Hepatocyte (in vitro differentiated cells): ENCODE measurements at regions not wholly inside any gene's neighbourhood (a gene's known extent, or its start where the extent isn't known, plus 50 kb on each side); places are given as distances from the start of the nearest gene placed in this dataset.

Source experiments
- EZH2 ChIP-seq: fragments of 200-600 bp; sonication (generic); IDR thresholded peaks from 2 replicates; pipeline ENCODE4 v1.6.1; 2016; ENCODE audit warnings: antibody characterized with exemption, mild to moderate bottlenecking, borderline replicate concordance
- EZH2phosphoT487 ChIP-seq: fragments of 200-600 bp; sonication (generic); IDR thresholded peaks from one replicate; pipeline ENCODE4 v1.6.1; 2018; ENCODE audit warnings: antibody characterized with exemption, mild to moderate bottlenecking, low read depth, moderate library complexity; ENCODE audit not compliant: unreplicated experiment, severe bottlenecking
- TF ChIP-seq, protein P1 (sequence below): fragments of 200-600 bp; sonication (generic); IDR thresholded peaks from 2 replicates; pipeline ENCODE4 v1.5.1; 2016; ENCODE audit warnings: antibody characterized with exemption, mild to moderate bottlenecking; ENCODE audit not compliant: poor library complexity

DNA sequence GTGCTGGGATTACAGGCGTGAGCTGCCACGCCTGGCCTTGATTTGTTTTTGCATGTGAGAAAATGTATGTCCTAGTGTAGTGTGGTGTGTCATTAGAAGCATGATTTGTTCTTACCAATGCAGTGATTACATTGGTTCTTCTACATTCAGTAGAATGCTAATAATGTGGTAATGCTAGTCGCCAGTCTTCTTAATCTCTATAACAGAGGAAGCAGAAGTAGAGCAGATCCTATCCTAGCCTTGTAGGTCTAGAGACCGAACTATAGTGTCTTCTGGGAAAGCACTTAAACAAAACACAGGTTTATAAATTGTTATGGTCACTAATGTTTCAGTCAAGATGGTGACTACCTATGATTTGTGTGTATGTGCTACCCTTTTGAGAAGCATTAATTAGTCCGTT, 197.5 kb upstream of the DMRT1 start:
- TF ChIP-seq, protein P1, sequence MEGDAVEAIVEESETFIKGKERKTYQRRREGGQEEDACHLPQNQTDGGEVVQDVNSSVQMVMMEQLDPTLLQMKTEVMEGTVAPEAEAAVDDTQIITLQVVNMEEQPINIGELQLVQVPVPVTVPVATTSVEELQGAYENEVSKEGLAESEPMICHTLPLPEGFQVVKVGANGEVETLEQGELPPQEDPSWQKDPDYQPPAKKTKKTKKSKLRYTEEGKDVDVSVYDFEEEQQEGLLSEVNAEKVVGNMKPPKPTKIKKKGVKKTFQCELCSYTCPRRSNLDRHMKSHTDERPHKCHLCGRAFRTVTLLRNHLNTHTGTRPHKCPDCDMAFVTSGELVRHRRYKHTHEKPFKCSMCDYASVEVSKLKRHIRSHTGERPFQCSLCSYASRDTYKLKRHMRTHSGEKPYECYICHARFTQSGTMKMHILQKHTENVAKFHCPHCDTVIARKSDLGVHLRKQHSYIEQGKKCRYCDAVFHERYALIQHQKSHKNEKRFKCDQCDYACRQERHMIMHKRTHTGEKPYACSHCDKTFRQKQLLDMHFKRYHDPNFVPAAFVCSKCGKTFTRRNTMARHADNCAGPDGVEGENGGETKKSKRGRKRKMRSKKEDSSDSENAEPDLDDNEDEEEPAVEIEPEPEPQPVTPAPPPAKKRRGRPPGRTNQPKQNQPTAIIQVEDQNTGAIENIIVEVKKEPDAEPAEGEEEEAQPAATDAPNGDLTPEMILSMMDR, result no peak
- TF ChIP-seq EZH2 (no peak), EZH2phosphoT487 (no peak)
